ENCODE measurements at regions not wholly inside any gene's neighbourhood (a gene's known extent, or its start where the extent isn't known, plus 50 kb on each side); places are given as distances from the start of the nearest gene placed in this dataset.

DNA sequence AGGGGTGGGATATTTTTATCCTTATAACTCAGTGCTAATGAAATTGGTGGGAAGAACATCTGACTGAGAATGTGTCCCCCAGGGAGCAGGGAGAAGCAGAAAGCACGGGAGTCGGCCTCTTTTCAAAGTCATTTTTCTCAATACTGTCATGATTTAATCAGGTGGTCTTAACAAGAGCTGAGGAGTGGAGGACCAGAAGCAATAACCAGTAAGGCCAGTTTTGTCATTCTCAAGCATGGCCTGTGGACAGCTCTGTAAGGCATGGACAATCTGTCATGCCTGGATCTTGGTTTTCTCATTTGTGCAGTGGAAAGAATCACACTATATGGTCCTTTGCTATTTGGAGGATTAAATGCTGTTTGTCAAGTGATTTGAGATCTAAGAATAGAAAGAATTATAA, 99.7 kb downstream of the TNFSF11 start:
- TF ChIP-seq, protein P1, sequence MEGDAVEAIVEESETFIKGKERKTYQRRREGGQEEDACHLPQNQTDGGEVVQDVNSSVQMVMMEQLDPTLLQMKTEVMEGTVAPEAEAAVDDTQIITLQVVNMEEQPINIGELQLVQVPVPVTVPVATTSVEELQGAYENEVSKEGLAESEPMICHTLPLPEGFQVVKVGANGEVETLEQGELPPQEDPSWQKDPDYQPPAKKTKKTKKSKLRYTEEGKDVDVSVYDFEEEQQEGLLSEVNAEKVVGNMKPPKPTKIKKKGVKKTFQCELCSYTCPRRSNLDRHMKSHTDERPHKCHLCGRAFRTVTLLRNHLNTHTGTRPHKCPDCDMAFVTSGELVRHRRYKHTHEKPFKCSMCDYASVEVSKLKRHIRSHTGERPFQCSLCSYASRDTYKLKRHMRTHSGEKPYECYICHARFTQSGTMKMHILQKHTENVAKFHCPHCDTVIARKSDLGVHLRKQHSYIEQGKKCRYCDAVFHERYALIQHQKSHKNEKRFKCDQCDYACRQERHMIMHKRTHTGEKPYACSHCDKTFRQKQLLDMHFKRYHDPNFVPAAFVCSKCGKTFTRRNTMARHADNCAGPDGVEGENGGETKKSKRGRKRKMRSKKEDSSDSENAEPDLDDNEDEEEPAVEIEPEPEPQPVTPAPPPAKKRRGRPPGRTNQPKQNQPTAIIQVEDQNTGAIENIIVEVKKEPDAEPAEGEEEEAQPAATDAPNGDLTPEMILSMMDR (IDR thresholded peaks at IDR 0.05; ENCODE audit: low read depth, low read length), result no peak
- TF ChIP-seq EZH2phosphoT487 (IDR thresholded peaks at IDR 0.05; ENCODE audit: low read depth), result no peak

DNA sequence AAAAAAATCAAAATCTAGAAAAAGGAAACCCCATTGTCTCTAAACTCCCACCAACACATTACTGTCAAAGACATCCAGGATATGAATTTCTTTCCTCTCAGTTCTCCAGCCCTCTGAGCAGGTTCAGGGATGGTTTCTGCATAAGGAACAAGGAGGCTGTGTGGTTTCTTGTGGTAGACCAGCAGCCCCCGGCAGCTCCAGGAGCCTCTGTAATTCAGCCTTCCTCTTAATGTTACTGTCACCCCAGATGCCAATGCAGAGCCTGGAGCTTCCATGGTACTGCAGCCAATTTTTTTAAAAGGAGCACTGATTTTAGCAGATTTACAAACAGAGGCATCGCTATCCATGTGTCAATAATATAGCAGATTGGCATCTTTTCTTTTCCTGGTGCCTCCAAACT, 100.6 kb upstream of the FAM216B start:
- no peaks in the 10 kb centered on the region for H4K20me1 ChIP-seq (ENCODE audit: insufficient read depth, low read length)
- H2AFZ ChIP-seq (ENCODE audit: low read depth, low read length), result no peak overlapping the region
- H3K27me3 ChIP-seq (ENCODE audit: low read depth, low read length), result peaks cover 21% of the 10 kb centered on the region
- no peaks in the 10 kb centered on the region for H3K36me3 ChIP-seq (replicated peaks; ENCODE audit: low read depth, low read length)
- H3K9me3 ChIP-seq (ENCODE audit: insufficient read depth, low read length), result no peaks in the 10 kb centered on the region
- no peak overlapping the region for H3K9ac ChIP-seq (ENCODE audit: low read length)
- H3K4me3 ChIP-seq (ENCODE audit: low read length), result no peak overlapping the region
- no peaks in the 10 kb centered on the region for H3K4me1 ChIP-seq (ENCODE audit: low read length)
- TF ChIP-seq, protein P1 (IDR thresholded peaks at IDR 0.05; ENCODE audit: low read depth, low read length), result no peak
- no peak for TF ChIP-seq EZH2phosphoT487 (IDR thresholded peaks at IDR 0.05; ENCODE audit: low read depth)
- H3K79me2 ChIP-seq (ENCODE audit: low read length), result no peaks in the 10 kb centered on the region
- H3K4me2 ChIP-seq (ENCODE audit: low read length), result no peak overlapping the region
- no peak overlapping the region for H3K27ac ChIP-seq (ENCODE audit: low read length)

More for the DNA sequence above, 99.7 kb downstream of the TNFSF11 start:
- Histone ChIP-seq H3K4me1 (ENCODE audit: low read length) (no peaks in the 10 kb centered on the region), H3K4me3 (ENCODE audit: low read length) (no peak overlapping the region), H3K9me3 (ENCODE audit: insufficient read depth, low read length) (peaks cover 6% of the 10 kb centered on the region; the same call in 1 of the 2 replicates), H3K4me2 (ENCODE audit: low read length) (no peak overlapping the region), H3K27me3 (ENCODE audit: low read depth, low read length) (no peaks in the 10 kb centered on the region), H3K27ac (ENCODE audit: low read length) (no peak overlapping the region), H2AFZ (ENCODE audit: low read depth, low read length) (no peak overlapping the region), H3K9ac (ENCODE audit: low read length) (no peak overlapping the region), H4K20me1 (ENCODE audit: insufficient read depth, low read length) (no peaks in the 10 kb centered on the region), H3K79me2 (ENCODE audit: low read length) (no peaks in the 10 kb centered on the region), H3K36me3 (replicated peaks; ENCODE audit: low read depth, low read length) (no peaks in the 10 kb centered on the region)

DNA sequence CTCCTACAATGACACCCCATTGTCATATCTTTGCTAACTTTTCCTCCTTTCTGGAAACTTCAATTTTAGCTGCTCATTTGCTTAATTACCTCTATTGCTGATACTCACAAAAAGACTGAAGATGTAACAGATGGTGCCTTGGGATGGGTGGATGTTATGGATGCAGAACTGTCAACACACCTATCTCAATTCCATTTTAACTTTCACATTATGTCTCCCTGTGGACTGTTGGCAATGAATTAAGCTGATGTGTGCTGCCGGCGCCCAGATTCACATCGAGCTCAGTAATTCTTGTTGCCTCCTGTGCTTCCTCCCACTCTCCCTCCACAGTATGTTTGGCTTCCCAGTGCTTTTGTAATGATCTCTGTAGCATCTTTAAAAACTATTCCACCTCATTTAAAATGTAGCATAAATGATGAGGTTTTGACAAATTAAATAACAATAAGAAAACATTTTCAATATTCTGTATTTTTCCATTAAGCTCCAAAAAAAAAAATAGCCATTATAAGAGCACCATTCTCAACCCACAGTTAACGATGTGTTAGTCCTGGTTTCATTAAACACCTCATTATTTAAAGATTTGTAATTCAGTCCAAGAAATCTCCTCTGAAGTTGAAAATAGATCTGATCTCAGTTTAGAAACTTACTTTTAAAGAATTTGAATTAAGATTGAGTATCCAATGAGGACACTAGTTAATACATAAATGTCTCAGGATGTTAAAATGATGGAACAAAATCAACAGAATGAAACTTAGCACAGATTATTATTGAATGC, 99.9 kb upstream of the FAM216B start:
- no peak overlapping the region for H3K9ac ChIP-seq (ENCODE audit: low read length)
- H2AFZ ChIP-seq (ENCODE audit: low read depth, low read length), result no peak overlapping the region
- no peaks in the 10 kb centered on the region for H3K79me2 ChIP-seq (ENCODE audit: low read length)
- no peaks in the 10 kb centered on the region for H3K4me1 ChIP-seq (ENCODE audit: low read length)
- no peaks in the 10 kb centered on the region for H3K36me3 ChIP-seq (replicated peaks; ENCODE audit: low read depth, low read length)
- H3K27ac ChIP-seq (ENCODE audit: low read length), result no peak overlapping the region
- H4K20me1 ChIP-seq (ENCODE audit: insufficient read depth, low read length), result no peaks in the 10 kb centered on the region
- no peak for TF ChIP-seq EZH2phosphoT487 (IDR thresholded peaks at IDR 0.05; ENCODE audit: low read depth)
- TF ChIP-seq, protein P1 (IDR thresholded peaks at IDR 0.05; ENCODE audit: low read depth, low read length), result no peak
- H3K27me3 ChIP-seq (ENCODE audit: low read depth, low read length), result peaks cover 21% of the 10 kb centered on the region
- H3K9me3 ChIP-seq (ENCODE audit: insufficient read depth, low read length), result no peaks in the 10 kb centered on the region
- no peak overlapping the region for H3K4me2 ChIP-seq (ENCODE audit: low read length)
- no peak overlapping the region for H3K4me3 ChIP-seq (ENCODE audit: low read length)

DNA sequence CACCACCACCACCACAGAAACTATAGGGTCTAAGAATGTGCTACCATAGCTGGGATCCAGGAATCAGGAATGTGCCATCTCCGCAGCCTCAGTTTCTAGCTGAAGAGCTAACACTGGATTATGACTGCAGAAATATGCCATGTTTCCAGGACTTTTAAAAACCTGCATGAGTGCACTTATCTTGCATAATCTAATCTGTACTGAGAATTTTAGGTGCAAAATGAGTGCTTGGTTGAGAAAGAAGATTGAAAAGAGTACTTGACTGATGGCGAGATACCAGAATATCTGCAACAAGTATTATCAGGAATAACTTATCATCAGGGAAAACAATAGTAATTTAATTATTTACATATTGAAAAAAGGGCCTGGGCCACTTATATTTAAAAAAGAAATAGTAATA, 97.2 kb upstream of the FAM216B start:
- Histone ChIP-seq H3K4me3 (ENCODE audit: low read length) (no peak overlapping the region), H3K9me3 (ENCODE audit: insufficient read depth, low read length) (no peaks in the 10 kb centered on the region), H3K4me1 (ENCODE audit: low read length) (no peaks in the 10 kb centered on the region), H3K4me2 (ENCODE audit: low read length) (no peak overlapping the region), H3K27ac (ENCODE audit: low read length) (no peak overlapping the region), H2AFZ (ENCODE audit: low read depth, low read length) (no peak overlapping the region), H3K36me3 (replicated peaks; ENCODE audit: low read depth, low read length) (no peaks in the 10 kb centered on the region), H3K9ac (ENCODE audit: low read length) (no peak overlapping the region), H4K20me1 (ENCODE audit: insufficient read depth, low read length) (no peaks in the 10 kb centered on the region), H3K79me2 (ENCODE audit: low read length) (no peaks in the 10 kb centered on the region), H3K27me3 (ENCODE audit: low read depth, low read length) (peaks cover 21% of the 10 kb centered on the region)
- TF ChIP-seq, protein P1 (IDR thresholded peaks at IDR 0.05; ENCODE audit: low read depth, low read length), result no peak
- TF ChIP-seq EZH2phosphoT487 (IDR thresholded peaks at IDR 0.05; ENCODE audit: low read depth), result no peak
